Smooth muscle cell (in vitro differentiated cells): ENCODE measurements at regions not wholly inside any gene's neighbourhood (a gene's known extent, or its start where the extent isn't known, plus 50 kb on each side); places are given as distances from the start of the nearest gene placed in this dataset.
A peak's percentile ranks its signal among the peaks of the same experiment; 100 is the strongest.

Source experiments
- DNase-seq: peaks from one replicate; lab custom pipeline; 2025; ENCODE audit not compliant: unreplicated experiment; lab: John Stamatoyannopoulos, UW
- H2AFZ ChIP-seq: fragments of 200-600 bp; sonication (generic); 2 replicates; pipeline ENCODE4 v1.6.0; 2016; ENCODE audit warnings: antibody characterized with exemption, low read depth, mild to moderate bottlenecking
- H3F3A ChIP-seq: fragments of 200-600 bp; sonication (generic); 2 replicates; pipeline ENCODE4 v1.6.0; 2017; ENCODE audit warnings: antibody characterized with exemption, low read depth
- H3K27ac ChIP-seq: fragments of 200-600 bp; sonication (generic); 2 replicates; pipeline ENCODE4 v1.5.1; 2016; ENCODE audit warnings: low read depth, mild to moderate bottlenecking
- H3K27me3 ChIP-seq: fragments of 200-600 bp; sonication (generic); 2 replicates; pipeline ENCODE4 v1.6.1; 2016; ENCODE audit warnings: low read depth, mild to moderate bottlenecking
- H3K36me3 ChIP-seq: fragments of 200-600 bp; sonication (generic); 2 replicates; pipeline ENCODE4 v1.5.1; 2016; ENCODE audit warnings: low read depth
- H3K4me1 ChIP-seq: fragments of 200-600 bp; sonication (generic); 2 replicates; pipeline ENCODE4 v1.5.1; 2016; ENCODE audit warnings: low read depth
- H3K4me2 ChIP-seq: fragments of 200-600 bp; sonication (generic); 2 replicates; pipeline ENCODE4 v1.6.0; 2016; ENCODE audit warnings: mild to moderate bottlenecking
- H3K4me3 ChIP-seq: fragments of 200-600 bp; sonication (generic); 2 replicates; pipeline ENCODE4 v1.5.1; 2016; ENCODE audit warnings: mild to moderate bottlenecking
- H3K79me2 ChIP-seq: fragments of 200-600 bp; sonication (generic); 2 replicates; pipeline ENCODE4 v1.6.0; 2016; ENCODE audit warnings: low read depth, mild to moderate bottlenecking
- H3K9ac ChIP-seq: fragments of 200-600 bp; sonication (generic); 2 replicates; pipeline ENCODE4 v1.6.0; 2016; ENCODE audit warnings: low read depth
- H3K9me3 ChIP-seq: fragments of 200-600 bp; sonication (generic); replicated peaks from 2 replicates; pipeline ENCODE4 v1.5.1; 2016; ENCODE audit warnings: low read depth
- H4K20me1 ChIP-seq: fragments of 200-600 bp; sonication (generic); 2 replicates; pipeline ENCODE4 v1.6.0; 2016; ENCODE audit warnings: low read depth
- WGBS: methylation state at CpG from one replicate; pipeline ENCODE4 v1.1.7; 2016; ENCODE audit warnings: low lambda C conversion rate; 5-methylcytosine and 5-hydroxymethylcytosine counted together
- TF ChIP-seq, protein P1 (sequence below): fragments of 200-600 bp; sonication (generic); IDR thresholded peaks from 2 replicates; pipeline ENCODE4 v1.5.1; 2017; ENCODE audit warnings: borderline replicate concordance, mild to moderate bottlenecking, antibody characterized with exemption; ENCODE audit not compliant: insufficient read depth, poor library complexity, severe bottlenecking

DNA sequence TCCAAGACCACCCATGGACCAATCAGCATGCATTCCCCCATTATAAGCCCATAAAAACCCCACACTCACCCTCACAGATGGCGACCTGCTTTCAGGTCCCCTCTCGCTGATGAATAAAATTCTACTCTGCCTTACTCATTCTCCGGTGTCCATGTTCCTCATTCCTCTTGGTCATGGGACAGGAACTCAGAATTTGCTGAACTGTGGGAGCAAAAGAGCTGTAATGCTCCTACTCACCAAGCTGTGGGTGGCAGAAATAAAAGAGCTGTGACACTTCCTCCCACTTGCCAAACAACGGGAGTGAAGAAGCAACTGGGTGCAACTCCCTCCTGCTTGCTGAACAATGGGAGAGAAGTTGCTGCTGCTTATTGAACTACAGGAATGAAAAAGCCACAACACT lies 168.5 kb upstream of the PCDH18 start:
- TF ChIP-seq, protein P1, sequence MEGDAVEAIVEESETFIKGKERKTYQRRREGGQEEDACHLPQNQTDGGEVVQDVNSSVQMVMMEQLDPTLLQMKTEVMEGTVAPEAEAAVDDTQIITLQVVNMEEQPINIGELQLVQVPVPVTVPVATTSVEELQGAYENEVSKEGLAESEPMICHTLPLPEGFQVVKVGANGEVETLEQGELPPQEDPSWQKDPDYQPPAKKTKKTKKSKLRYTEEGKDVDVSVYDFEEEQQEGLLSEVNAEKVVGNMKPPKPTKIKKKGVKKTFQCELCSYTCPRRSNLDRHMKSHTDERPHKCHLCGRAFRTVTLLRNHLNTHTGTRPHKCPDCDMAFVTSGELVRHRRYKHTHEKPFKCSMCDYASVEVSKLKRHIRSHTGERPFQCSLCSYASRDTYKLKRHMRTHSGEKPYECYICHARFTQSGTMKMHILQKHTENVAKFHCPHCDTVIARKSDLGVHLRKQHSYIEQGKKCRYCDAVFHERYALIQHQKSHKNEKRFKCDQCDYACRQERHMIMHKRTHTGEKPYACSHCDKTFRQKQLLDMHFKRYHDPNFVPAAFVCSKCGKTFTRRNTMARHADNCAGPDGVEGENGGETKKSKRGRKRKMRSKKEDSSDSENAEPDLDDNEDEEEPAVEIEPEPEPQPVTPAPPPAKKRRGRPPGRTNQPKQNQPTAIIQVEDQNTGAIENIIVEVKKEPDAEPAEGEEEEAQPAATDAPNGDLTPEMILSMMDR: no peak
- Histone ChIP-seq H3K4me3 (no peak overlapping the region), H3F3A (peaks cover 10% of the 10 kb centered on the region), H3K4me1 (peaks cover 3% of the 10 kb centered on the region), H3K9ac (no peak overlapping the region), H3K27me3 (no peaks in the 10 kb centered on the region), H3K27ac (no peak overlapping the region), H4K20me1 (no peaks in the 10 kb centered on the region), H2AFZ (peak overlapping the region; percentile 9), H3K36me3 (no peaks in the 10 kb centered on the region), H3K4me2 (no peak overlapping the region), H3K79me2 (no peaks in the 10 kb centered on the region), H3K9me3 (no peaks in the 10 kb centered on the region)
- DNase-seq: no peak
- 62% methylated on average over 4 of the region's 4 CpGs for WGBS

DNA sequence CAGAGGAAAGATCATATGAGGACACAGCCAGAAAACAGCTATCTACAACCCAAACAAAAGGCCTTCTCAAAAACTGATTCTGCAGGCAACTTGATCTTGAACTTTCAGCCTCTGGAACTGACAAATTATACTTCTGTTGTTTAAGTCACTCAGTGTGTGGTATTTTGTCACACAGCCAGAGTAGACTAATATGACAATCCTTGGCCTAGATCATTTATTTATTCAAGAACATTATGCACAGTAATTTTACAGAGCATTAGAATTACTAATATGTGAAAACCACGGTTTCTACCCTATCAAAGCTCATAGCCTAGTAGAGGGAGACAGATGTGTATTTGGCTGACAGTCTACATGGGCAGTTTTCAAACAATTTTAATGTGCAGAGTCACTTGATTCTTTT lies 167.8 kb upstream of the PCDH18 start:
- Histone ChIP-seq H4K20me1 (no peaks in the 10 kb centered on the region), H3K9ac (no peak overlapping the region), H3K4me3 (no peak overlapping the region), H3F3A (peaks cover 10% of the 10 kb centered on the region), H3K9me3 (no peaks in the 10 kb centered on the region), H3K79me2 (no peaks in the 10 kb centered on the region), H3K4me2 (no peak overlapping the region), H3K27ac (no peak overlapping the region), H3K36me3 (no peaks in the 10 kb centered on the region), H2AFZ (no peak overlapping the region), H3K4me1 (no peaks in the 10 kb centered on the region), H3K27me3 (no peaks in the 10 kb centered on the region)
- DNase-seq: no peak
- TF ChIP-seq, protein P1: no peak
- 93% methylated on average over 1 of the region's 1 CpG for WGBS

DNA sequence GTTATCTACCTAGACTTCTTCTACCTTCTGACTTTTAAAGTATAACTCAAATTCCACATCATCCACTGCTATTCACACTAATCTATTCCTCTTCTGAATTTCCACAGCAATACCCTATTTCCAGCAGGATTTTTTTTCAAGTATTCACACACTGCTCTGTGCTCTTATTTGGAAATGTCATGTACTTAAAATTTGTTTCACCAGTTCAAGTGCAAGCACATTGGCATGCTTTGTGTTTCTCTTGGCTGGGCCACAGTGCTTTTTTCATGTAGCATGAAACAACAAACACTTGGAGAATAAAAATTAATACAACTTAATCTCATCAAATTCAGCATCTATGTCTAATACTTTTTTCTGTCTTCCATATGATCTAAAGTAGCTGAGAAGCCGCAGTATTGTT lies 161.8 kb upstream of the PCDH18 start:
- TF ChIP-seq, protein P1: no peak
- H3K9me3 ChIP-seq: no peaks in the 10 kb centered on the region
- no peaks in the 10 kb centered on the region for H3K36me3 ChIP-seq
- 100% methylated on average over 1 of the region's 1 CpG for WGBS
- no peaks in the 10 kb centered on the region for H3K4me1 ChIP-seq
- H4K20me1 ChIP-seq: no peaks in the 10 kb centered on the region
- no peak overlapping the region for H3K9ac ChIP-seq
- H3K79me2 ChIP-seq: no peaks in the 10 kb centered on the region
- H3K27me3 ChIP-seq: no peaks in the 10 kb centered on the region
- no peak overlapping the region for H3K4me3 ChIP-seq
- DNase-seq: no peak
- H3K27ac ChIP-seq: no peak overlapping the region
- H3F3A ChIP-seq: no peaks in the 10 kb centered on the region
- H2AFZ ChIP-seq: no peak overlapping the region
- H3K4me2 ChIP-seq: no peak overlapping the region

DNA sequence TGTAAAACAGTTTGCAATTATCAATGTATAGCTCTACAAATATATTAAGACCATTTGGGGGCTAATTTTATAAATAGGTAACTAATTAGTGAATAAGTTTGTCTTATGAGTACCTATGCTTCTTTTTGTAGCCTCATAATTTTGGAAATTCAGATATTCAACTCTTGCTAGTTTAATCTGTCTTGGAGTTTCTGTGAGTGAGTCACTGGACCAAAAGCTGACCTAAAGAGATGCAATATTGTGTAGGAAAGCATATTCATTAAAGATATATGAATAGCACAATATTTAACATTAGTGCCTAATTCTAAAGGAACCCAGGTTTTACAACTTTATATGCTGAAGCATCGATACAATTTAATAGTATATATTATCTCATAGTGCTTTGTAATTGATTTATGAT lies 161.3 kb upstream of the PCDH18 start:
- no peak overlapping the region for H3K4me2 ChIP-seq
- no peaks in the 10 kb centered on the region for H3K79me2 ChIP-seq
- no peaks in the 10 kb centered on the region for H3K27me3 ChIP-seq
- H2AFZ ChIP-seq: no peak overlapping the region
- TF ChIP-seq, protein P1: no peak
- no peak for DNase-seq
- no peak overlapping the region for H3K9ac ChIP-seq
- no peak overlapping the region for H3K27ac ChIP-seq
- no peaks in the 10 kb centered on the region for H3K9me3 ChIP-seq
- no peaks in the 10 kb centered on the region for H4K20me1 ChIP-seq
- no peaks in the 10 kb centered on the region for H3F3A ChIP-seq
- H3K4me1 ChIP-seq: no peaks in the 10 kb centered on the region
- H3K4me3 ChIP-seq: no peak overlapping the region
- WGBS: 100% methylated on average over 1 of the region's 1 CpG
- no peaks in the 10 kb centered on the region for H3K36me3 ChIP-seq
